Mucosa of gallbladder (tissue), 1 donor: ENCODE measurements at regions not wholly inside any gene's neighbourhood (a gene's known extent, or its start where the extent isn't known, plus 50 kb on each side); places are given as distances from the start of the nearest gene placed in this dataset.
"Not testable (repeated sequence)": the region's sequence is repeated elsewhere in the genome, so short reads cannot be mapped to it uniquely, and the experiment has no call there.

Experiments
- DNase-seq: peaks from one replicate; pipeline ENCODE4 v3.0.0-alpha.2; 2020; ENCODE audit warnings: low spot score
- donor health status: DM: no; HTN: no; CAD: no.

- DNase-seq = no peak
Measured at GRCh38 chr5:60517850-60518249, 182.1 kb downstream of the DEPDC1B start.

GRCh38 chr5:60517094-60517694, 182.8 kb downstream of the DEPDC1B start:
- no peak for DNase-seq

DNA sequence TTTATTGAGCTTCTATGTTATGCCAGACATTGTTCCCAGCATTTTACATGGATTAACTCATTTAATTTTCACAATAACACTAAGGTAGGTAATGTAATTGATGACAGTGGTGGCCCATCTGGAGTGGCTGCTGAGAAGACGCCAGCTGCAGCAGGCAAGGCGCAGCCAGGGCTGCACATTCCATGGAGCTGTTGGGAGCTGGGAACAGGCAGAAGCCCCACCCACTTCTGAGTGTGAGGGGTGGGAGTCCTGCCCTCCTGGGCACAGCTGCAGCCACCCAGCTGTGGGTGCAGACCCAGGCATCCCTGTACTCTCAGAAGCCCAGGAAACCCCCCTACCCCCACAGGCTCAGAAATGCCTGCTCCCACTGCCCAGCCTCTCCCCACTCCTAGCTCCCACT, 183.3 kb downstream of the DEPDC1B start:
- DNase-seq = no peak

DNA sequence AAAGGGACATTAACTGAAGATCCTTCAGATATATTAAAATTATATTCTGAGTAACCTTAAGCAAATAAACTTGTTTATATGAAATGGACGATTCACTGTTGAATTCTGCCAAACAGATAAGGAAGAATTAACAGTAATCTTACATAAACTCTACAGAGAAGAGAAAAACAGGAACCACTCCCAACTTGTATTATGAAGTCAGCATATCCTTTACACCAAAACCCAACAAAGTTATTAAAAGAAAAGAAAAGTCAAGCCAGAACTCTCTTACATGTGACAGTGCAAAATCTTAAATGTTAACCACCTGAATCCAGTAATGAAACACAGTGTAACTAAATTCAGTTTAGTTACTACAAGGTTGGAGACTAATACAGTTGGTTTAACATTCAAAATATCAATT, 185.8 kb downstream of the DEPDC1B start:
- no peak for DNase-seq

DNA sequence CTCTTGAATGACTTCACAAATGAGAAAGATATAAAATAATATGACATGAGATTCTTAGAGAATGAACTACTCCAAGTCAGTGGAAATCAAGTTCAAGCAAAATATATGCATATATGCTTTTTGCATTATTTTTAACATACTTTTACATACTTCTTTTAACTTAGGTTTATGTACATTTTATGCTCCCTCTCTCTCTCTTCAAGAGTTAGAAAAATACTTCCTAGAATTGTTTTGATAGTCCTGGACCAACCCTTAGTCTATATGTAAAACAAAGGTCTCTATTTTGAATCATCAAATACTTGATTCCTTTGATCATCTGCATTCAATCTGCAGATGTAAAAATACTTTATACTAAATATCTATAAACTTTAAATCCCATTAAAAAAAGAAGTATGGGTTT, 187.8 kb downstream of the DEPDC1B start:
- no peak for DNase-seq

DNA sequence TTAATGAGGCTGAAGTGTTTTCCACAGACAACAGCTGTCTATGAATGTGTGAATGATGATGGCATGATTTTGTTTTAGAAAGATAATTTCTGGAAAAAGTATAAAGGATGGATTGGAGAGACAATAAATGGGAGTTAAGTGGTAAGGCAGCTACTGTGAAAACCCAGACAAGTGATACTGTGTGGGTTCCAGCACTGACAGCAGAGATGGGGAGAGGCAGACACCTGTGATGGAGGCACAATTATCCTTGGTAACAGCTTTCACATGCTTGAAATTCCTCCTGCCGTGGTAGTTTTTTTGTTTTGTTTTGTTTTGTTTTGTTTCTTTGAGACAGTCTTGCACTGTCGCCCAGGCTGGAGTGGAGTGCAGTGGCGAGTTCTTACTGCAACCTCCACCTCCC, 189.3 kb downstream of the DEPDC1B start:
- no peak for DNase-seq

- no peak for DNase-seq
Measured at GRCh38 chr5:60510049-60510448, 189.9 kb downstream of the DEPDC1B start.

DNA sequence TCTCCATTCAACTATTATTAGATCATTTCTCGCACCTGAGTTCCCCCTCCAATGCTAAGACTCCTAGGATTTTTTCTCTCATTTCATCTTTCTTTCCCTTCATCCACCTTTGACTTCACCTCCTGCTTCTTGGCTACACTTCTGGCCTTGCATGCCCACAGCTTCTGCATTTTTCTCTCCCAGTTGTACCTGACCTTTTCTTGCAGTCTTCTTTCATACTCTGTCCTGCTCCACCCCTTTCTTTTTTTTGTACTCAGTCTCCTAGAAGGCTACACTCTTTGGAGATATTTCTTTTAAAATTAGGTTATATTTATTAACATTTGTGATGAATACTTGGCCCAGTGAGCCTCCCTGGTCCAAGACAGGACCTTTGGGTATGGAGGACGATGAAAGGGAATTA, 190.4 kb downstream of the DEPDC1B start:
- DNase-seq = no peak

DNA sequence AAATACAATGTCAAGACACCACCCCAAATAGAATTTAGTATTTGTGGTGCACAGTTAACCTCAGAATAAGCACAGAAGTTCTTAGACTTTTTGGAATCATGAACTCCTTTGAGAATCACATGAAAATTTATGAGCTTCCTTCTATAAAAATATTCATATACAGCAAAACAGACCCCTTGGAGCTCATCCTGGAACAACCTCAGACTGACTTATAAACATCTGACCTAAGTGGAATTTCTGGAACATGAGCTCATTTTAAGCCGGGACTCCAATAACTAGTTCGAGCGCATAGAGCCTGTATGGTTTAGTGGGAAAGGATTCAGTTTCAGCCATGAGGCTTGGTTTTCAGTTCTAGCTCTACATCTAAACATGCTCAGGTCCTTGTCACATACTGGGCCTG, 192.3 kb downstream of the DEPDC1B start:
- DNase-seq = no peak

- no peak for DNase-seq
Measured at GRCh38 chr5:60505373-60506171, 194.4 kb downstream of the DEPDC1B start.

DNA sequence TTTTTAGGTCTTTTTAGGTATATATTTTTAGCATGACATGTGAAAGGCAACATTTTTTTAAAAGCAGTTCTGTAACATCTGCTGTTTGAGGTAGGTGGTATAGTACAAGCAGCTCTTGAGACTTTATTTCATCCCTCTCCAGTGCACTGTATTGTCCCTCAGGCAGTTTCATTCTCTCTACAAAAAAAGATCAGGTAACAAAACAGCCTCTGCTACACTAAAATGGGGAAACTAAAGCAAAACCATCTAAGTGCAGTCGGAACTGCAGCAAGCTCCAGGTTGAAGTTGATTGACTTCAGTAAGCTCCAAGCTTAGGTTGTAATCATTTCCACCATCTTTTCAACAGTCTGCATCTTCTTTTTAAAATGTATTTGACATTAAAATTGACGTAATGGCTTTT, 195.6 kb downstream of the DEPDC1B start:
- DNase-seq = no peak

GRCh38 chr5:60503771-60504170, 196.2 kb downstream of the DEPDC1B start:
- no peak for DNase-seq

DNA sequence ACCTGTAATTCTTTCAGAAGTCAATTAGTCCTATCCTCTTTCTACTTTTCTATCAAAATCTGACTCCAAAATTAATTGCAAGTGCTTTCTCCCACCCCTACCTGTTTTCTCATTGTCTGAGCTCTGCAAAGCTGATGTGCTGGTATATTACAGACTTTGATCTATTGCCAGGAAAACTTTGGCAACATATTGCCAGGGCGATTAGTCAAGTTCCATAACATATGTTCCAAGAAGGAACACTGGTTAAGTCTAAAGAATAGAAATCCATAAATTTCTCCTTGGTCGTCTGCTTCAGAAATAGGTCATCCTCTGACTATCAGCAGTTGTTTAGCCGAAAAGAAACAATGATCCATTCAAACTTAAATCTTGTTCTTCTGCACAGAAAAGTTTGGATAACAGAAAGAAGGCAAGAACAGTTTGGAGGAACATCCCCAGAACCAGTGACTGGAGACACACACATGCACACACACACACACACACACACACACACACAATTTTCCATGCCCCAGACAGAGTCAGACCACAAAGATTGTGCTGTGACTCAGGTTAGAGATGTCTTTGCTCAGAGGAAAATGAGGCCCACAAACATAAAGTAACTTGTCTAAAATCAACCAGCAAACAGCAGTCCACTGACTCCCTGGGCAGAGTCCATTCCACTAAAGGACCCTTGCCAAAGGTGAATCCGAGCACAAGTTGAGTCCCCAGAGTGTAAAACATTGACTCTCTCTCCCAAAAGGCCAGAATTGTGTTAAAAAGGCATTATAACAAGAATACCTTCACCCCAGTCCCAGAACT, 202.1 kb downstream of the DEPDC1B start:
- no peak for DNase-seq

DNA sequence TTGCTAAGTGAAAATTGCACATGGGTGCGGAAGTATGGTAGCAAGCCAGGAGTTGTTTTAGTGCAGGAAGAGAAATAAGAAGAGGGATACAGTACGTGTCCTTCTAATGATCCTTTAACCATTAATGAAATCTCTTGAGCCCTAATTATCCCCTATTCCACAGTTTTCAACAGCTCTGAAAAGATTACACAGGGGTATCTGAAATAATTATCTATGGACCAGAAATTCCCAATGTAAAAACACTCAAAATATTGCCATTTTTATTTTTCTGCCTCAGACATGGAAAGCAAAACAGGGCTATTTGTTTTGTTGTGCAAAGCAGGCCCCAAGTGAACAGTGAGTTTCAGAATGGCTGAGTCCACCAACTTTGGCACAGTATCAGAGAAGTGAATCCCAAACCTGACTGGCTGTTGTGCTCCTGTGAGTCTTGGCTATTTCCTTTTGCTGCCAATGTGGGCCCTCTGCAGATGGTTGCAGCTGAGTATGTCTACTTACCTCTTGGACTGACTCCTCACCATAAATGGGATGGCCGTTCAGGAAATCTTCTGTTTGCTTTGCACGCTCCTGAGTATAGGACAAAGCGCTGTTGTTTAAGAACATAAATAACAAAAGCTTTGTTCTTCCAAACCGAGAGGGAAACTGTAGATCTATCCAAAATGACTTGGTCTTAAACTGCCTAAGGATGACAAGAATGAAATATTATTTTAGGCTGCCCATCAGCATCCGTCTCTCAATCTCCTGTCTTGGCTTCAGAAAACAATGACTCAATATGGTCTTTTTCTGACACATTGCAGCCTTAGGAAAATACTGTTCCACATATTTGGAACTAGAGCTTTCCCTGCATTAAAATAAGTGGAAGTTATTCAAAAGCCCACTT, 204.1 kb downstream of the DEPDC1B start:
- no peak for DNase-seq

DNA sequence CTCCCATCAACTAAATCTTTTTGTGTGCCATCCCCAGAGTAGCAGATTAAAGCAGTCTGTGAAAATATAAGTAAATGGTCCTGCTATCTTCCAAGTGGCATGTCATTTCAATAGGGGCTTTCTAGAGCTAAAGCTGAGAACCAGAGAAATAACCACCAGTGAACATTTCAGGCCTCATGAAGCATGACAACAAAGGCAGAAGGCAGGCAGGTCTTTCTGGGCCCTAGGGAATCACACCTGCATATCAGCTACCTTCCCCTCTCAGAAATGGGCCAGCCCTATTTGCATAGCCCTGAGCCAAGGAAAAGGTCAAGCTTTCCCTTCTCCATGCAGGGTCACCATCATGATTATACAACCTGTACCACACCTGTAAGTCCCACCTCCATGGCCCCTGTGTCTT, 205.3 kb downstream of the DEPDC1B start:
- DNase-seq = no peak

GRCh38 chr5:60494144-60494543, 205.8 kb downstream of the DEPDC1B start:
- no peak for DNase-seq

GRCh38 chr5:60493372-60493771, 206.6 kb downstream of the DEPDC1B start:
- no peak for DNase-seq

DNA sequence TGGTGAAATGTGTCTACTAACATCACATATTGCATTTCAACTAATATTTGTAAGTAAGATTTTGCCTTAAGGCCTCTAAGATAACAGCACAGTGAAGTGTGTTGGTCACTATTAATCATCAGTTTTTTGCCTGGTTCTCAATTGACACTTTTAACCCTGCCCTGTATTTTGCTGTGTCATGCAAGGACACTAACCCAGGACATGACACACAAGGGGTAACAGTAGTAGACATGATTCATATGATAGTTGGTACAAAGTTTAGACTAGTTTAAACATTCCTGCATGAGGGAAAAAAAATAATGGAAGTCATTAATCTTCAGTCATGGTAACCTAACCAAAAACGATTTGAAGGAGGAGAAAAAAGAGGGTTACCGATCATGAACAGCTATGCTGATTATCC, 207.0 kb downstream of the DEPDC1B start:
- no peak for DNase-seq

DNA sequence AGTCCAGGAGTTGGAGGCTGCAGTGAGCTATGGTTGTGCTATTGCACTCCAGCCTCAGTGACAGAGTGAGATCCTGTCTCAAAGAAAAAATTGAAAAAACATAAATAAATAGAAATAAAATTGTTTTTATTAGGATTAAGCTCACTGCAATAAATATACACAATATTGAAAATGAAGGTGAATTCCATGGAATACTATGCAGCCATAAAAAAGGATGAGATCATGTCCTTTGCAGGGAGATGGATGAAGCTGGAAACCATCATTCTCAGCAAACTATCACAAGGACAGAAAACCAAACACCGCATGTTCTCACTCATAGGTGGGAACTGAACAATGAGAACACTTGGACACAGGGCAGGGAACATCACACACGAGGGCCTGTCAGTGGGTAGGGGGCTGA, 207.6 kb downstream of the DEPDC1B start:
- DNase-seq = not testable (repeated sequence)

GRCh38 chr5:60490597-60491166, 209.3 kb downstream of the DEPDC1B start:
- no peak for DNase-seq

DNA sequence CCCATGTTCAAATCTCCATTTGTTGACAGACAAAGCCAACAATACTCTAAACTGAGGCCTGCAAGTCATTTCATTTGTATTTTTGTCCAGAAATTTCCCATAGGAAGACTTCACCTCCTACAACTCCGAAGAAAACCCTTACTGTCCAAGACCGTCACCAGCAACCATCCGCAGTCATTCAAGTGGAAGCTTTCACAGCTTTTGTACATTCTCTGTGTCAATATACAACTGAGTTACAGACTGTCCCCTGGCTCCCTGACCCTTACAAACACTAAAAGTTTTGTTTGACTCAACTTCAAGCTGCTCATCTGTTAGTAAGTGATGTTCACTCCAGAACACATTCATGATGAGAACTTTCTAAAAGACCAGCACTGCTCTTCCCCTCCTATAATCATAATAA, 210.1 kb downstream of the DEPDC1B start:
- no peak for DNase-seq

DNA sequence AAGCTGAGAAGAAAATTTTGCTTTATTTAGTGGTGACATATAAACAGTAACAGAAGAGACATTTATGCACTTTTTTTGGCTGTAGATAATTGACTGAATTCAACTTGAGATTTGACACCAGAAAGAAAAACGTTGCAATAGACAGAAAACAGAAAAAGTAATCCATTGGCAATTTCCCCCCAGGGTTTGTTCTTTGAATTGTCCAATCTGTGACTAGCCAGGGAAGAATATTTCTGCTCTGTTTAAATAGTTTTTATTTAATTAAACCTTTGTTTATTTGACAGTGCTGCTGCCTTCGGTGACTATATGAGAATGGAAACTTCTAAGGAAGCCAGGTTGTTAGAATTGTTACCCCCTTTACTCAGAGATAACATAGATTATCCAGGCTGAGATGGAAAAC, 210.6 kb downstream of the DEPDC1B start:
- no peak for DNase-seq
